Mesodermal cell (in vitro differentiated cells): ENCODE measurements at regions not wholly inside any gene's neighbourhood (a gene's known extent, or its start where the extent isn't known, plus 50 kb on each side); places are given as distances from the start of the nearest gene placed in this dataset.
"Not testable (repeated sequence)": the region's sequence is repeated elsewhere in the genome, so short reads cannot be mapped to it uniquely, and the experiment has no call there.

Source experiments
- H3K27ac ChIP-seq: 2 replicates; pipeline ENCODE4 v1.7.0; 2013; ENCODE audit warnings: mild to moderate bottlenecking, low read depth, low read length, moderate library complexity; ENCODE audit not compliant: severe bottlenecking
- H3K36me3 ChIP-seq: 2 replicates; pipeline ENCODE4 v1.7.1; 2013; ENCODE audit warnings: mild to moderate bottlenecking, low read length, moderate library complexity; ENCODE audit not compliant: control insufficient read depth, insufficient read depth
- H3K4me1 ChIP-seq: one replicate; pipeline ENCODE4 v1.7.1; 2013; ENCODE audit warnings: mild to moderate bottlenecking, low read length; ENCODE audit not compliant: insufficient read depth, control insufficient read depth, poor library complexity, severe bottlenecking
- H3K4me3 ChIP-seq: 2 replicates; pipeline ENCODE4 v1.7.0; 2013; ENCODE audit warnings: low read length, control low read depth, mild to moderate bottlenecking; ENCODE audit not compliant: insufficient read depth, poor library complexity, severe bottlenecking; ENCODE audit errors: extremely low read depth
- H3K9me3 ChIP-seq: 2 replicates; pipeline ENCODE4 v1.7.1; 2013; ENCODE audit warnings: mild to moderate bottlenecking, low read length, moderate library complexity; ENCODE audit not compliant: control insufficient read depth
- WGBS, 2 experiments: methylation state at CpG; one replicate each; pipeline ENCODE4 v1.1.5; 2013; ENCODE audit warnings: missing lambda C conversion rate in 2 of 2; ENCODE audit not compliant: insufficient coverage in 2 of 2; 5-methylcytosine and 5-hydroxymethylcytosine counted together

GRCh38 chr13:86357106-86357505 is 557.9 kb upstream of the SLITRK6 start:
- Histone ChIP-seq H3K36me3 (no peaks in the 10 kb centered on the region), H3K4me1 (no peaks in the 10 kb centered on the region), H3K9me3 (no peaks in the 10 kb centered on the region), H3K4me3 (no peak overlapping the region), H3K27ac (no peak overlapping the region)
- WGBS, 2 experiments: 80% methylated on average over 1 of the region's 1 CpG; no CpG with 5 or more reads in 1 of the 2 experiments

- not testable (repeated sequence) for H3K9me3 ChIP-seq, H3K4me3 ChIP-seq, H3K36me3 ChIP-seq, H3K4me1 ChIP-seq, H3K27ac ChIP-seq
- WGBS, 2 experiments: 73 to 88% methylated on average over 3 of the region's 5 CpGs
These were observed 564.5 kb upstream of the SLITRK6 start for GRCh38 chr13:86363749-86364148.

- Histone ChIP-seq H3K27ac (no peak overlapping the region), H3K4me1 (no peaks in the 10 kb centered on the region), H3K4me3 (no peak overlapping the region), H3K36me3 (no peaks in the 10 kb centered on the region), H3K9me3 (no peaks in the 10 kb centered on the region)
- 91 to 96% methylated on average over 4 to 11 of the region's 12 CpGs for WGBS, 2 experiments
These were observed 569.7 kb upstream of the SLITRK6 start for GRCh38 chr13:86368924-86369323.

- Histone ChIP-seq H3K9me3 (no peaks in the 10 kb centered on the region), H3K36me3 (no peaks in the 10 kb centered on the region), H3K27ac (no peak overlapping the region), H3K4me3 (no peak overlapping the region), H3K4me1 (no peaks in the 10 kb centered on the region)
- whole genome bisulfite sequencing, 2 experiments: no CpG with 5 or more reads among the region's 2 CpGs
These were observed 578.2 kb upstream of the SLITRK6 start for GRCh38 chr13:86377451-86377850.

- H3K27ac ChIP-seq: no peak overlapping the region
- no peaks in the 10 kb centered on the region for H3K4me1 ChIP-seq
- H3K4me3 ChIP-seq: no peak overlapping the region
- H3K9me3 ChIP-seq: no peaks in the 10 kb centered on the region
- 83 to 100% methylated on average over 1 of the region's 2 CpGs for WGBS, 2 experiments
- H3K36me3 ChIP-seq: no peaks in the 10 kb centered on the region
These were observed 579.4 kb upstream of the SLITRK6 start for GRCh38 chr13:86378628-86379027.

- Histone ChIP-seq H3K4me1 (no peaks in the 10 kb centered on the region), H3K27ac (no peak overlapping the region), H3K9me3 (no peaks in the 10 kb centered on the region), H3K36me3 (no peaks in the 10 kb centered on the region), H3K4me3 (no peak overlapping the region)
- WGBS, 2 experiments: 93 to 100% methylated on average over 1 to 2 of the region's 4 CpGs
These were observed 583.9 kb upstream of the SLITRK6 start for GRCh38 chr13:86383151-86383550.

GRCh38 chr13:86383561-86383960 is 584.3 kb upstream of the SLITRK6 start:
- H3K36me3 ChIP-seq: no peaks in the 10 kb centered on the region
- no peak overlapping the region for H3K4me3 ChIP-seq
- no CpG with 5 or more reads among the region's 2 CpGs for WGBS, 2 experiments
- no peaks in the 10 kb centered on the region for H3K9me3 ChIP-seq
- H3K27ac ChIP-seq: no peak overlapping the region
- H3K4me1 ChIP-seq: no peaks in the 10 kb centered on the region

- WGBS, 2 experiments: no CpG with 5 or more reads among the region's 1 CpG
- H3K9me3 ChIP-seq: no peaks in the 10 kb centered on the region
These were observed 598.4 kb upstream of the SLITRK6 start for GRCh38 chr13:86397635-86398034.

GRCh38 chr13:86399572-86399971 is 600.4 kb upstream of the SLITRK6 start:
- Histone ChIP-seq H3K9me3 (no peaks in the 10 kb centered on the region), H3K4me1 (no peaks in the 10 kb centered on the region), H3K36me3 (no peaks in the 10 kb centered on the region), H3K4me3 (no peak overlapping the region), H3K27ac (no peak overlapping the region)

More at GRCh38 chr13:86397635-86398034, 598.4 kb upstream of the SLITRK6 start:
- no peak overlapping the region for H3K27ac ChIP-seq
- no peaks in the 10 kb centered on the region for H3K36me3 ChIP-seq
- no peak overlapping the region for H3K4me3 ChIP-seq
- H3K4me1 ChIP-seq: no peaks in the 10 kb centered on the region

- no peak overlapping the region for H3K4me3 ChIP-seq
- H3K9me3 ChIP-seq: no peaks in the 10 kb centered on the region
- no peaks in the 10 kb centered on the region for H3K36me3 ChIP-seq
- H3K27ac ChIP-seq: no peak overlapping the region
- WGBS, 2 experiments: 40% methylated on average over 1 of the region's 3 CpGs; no CpG with 5 or more reads in 1 of the 2 experiments
- H3K4me1 ChIP-seq: no peaks in the 10 kb centered on the region
These were observed 603.3 kb upstream of the SLITRK6 start for GRCh38 chr13:86402500-86402899.

- Histone ChIP-seq H3K36me3 (no peaks in the 10 kb centered on the region), H3K27ac (no peak overlapping the region), H3K9me3 (no peaks in the 10 kb centered on the region), H3K4me3 (no peak overlapping the region), H3K4me1 (no peaks in the 10 kb centered on the region)
These were observed 604.0 kb upstream of the SLITRK6 start for GRCh38 chr13:86403181-86403580.
